Suprapubic skin (tissue), 4 donors: ENCODE measurements at regions not wholly inside any gene's neighbourhood (a gene's known extent, or its start where the extent isn't known, plus 50 kb on each side); places are given as distances from the start of the nearest gene placed in this dataset.

Experiments used
- DNase-seq, 2 donors: peaks; one replicate each; pipeline ENCODE4 v3.0.0-alpha.2; 2019; ENCODE audit warnings: low spot score in 2 of 2
- H3K27ac ChIP-seq: fragments of 200-600 bp; sonication (generic); one replicate; pipeline ENCODE4 v1.5.1; 2019
- H3K27me3 ChIP-seq: fragments of 200-600 bp; sonication (generic); one replicate; pipeline ENCODE4 v1.5.1; 2019
- H3K36me3 ChIP-seq: fragments of 200-600 bp; sonication (generic); one replicate; pipeline ENCODE4 v1.5.1; 2019
- H3K4me1 ChIP-seq: fragments of 200-600 bp; sonication (generic); one replicate; pipeline ENCODE4 v1.5.1; 2019
- H3K4me3 ChIP-seq: fragments of 200-600 bp; sonication (generic); one replicate; pipeline ENCODE4 v1.5.1; 2019; ENCODE audit warnings: mild to moderate bottlenecking
- H3K9me3 ChIP-seq: fragments of 200-600 bp; sonication (generic); one replicate; pipeline ENCODE4 v1.5.1; 2019
- EP300 ChIP-seq: sonication (generic); formaldehyde crosslinking; IDR thresholded peaks from one replicate; pipeline ENCODE4 v1.6.1; 2017; ENCODE audit warnings: antibody characterized with exemption
- POLR2A ChIP-seq, 2 donors: fragments of 450-650 bp; IDR thresholded peaks; one replicate each; pipeline ENCODE4 v1.6.1; 2017; ENCODE audit warnings: antibody characterized with exemption in 2 of 2, mild to moderate bottlenecking in 2 of 2, moderate library complexity in 2 of 2
- POLR2AphosphoS5 ChIP-seq, 3 donors: sonication (generic); formaldehyde crosslinking; IDR thresholded peaks; one replicate each; pipeline ENCODE4 v1.6.1; 2017; ENCODE audit warnings: antibody characterized with exemption in 3 of 3
- WGBS: methylation state at CpG from one replicate; pipeline ENCODE4 v1.1.5; 2018; 5-methylcytosine and 5-hydroxymethylcytosine counted together
- TF ChIP-seq, protein P1 (sequence below), 2 donors: fragments of 200-600 bp in 1 of 2; fragments of 450-650 bp in 1 of 2; sonication (generic) in 1 of 2; IDR thresholded peaks; one replicate each; pipeline ENCODE4 v1.5.1; 2016 to 2019; ENCODE audit warnings: antibody characterized with exemption in 2 of 2, mild to moderate bottlenecking in 1 of 2, moderate library complexity in 1 of 2

DNA sequence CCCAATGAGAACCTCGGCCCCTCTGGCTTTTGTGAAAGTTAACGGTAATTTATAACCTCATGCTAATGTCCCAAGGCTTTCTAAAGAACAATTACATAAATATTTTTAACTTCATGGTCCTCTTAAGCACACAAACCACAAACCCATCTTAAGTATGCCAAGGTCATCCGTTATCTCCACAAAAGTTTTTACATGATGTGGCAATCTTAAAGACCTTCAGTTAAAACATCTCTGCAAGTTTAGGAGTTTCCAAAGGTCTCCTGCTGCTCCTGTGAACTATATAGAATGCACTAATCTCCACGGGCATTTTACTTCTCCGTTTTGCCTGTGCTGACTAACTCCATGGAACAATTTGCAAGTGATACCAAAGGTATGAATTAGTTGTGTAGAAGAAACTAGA lies 228.2 kb downstream of the TLE1 start:
- no peak overlapping the region for H3K4me3 ChIP-seq
- 80% methylated on average over 5 of the region's 5 CpGs for WGBS
- DNase-seq = no peak
- no peaks in the 10 kb centered on the region for H3K9me3 ChIP-seq
- H3K4me1 ChIP-seq = no peaks in the 10 kb centered on the region
- no peaks in the 10 kb centered on the region for H3K36me3 ChIP-seq
- H3K27ac ChIP-seq = no peak overlapping the region
- TF ChIP-seq, protein P1, sequence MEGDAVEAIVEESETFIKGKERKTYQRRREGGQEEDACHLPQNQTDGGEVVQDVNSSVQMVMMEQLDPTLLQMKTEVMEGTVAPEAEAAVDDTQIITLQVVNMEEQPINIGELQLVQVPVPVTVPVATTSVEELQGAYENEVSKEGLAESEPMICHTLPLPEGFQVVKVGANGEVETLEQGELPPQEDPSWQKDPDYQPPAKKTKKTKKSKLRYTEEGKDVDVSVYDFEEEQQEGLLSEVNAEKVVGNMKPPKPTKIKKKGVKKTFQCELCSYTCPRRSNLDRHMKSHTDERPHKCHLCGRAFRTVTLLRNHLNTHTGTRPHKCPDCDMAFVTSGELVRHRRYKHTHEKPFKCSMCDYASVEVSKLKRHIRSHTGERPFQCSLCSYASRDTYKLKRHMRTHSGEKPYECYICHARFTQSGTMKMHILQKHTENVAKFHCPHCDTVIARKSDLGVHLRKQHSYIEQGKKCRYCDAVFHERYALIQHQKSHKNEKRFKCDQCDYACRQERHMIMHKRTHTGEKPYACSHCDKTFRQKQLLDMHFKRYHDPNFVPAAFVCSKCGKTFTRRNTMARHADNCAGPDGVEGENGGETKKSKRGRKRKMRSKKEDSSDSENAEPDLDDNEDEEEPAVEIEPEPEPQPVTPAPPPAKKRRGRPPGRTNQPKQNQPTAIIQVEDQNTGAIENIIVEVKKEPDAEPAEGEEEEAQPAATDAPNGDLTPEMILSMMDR (IDR thresholded peaks at IDR 0.05) = no peak
- TF ChIP-seq POLR2AphosphoS5 (IDR thresholded peaks at IDR 0.05) (no peak), EP300 (no peak), POLR2A (IDR thresholded peaks at IDR 0.05) (no peak)
- H3K27me3 ChIP-seq = no peaks in the 10 kb centered on the region

DNA sequence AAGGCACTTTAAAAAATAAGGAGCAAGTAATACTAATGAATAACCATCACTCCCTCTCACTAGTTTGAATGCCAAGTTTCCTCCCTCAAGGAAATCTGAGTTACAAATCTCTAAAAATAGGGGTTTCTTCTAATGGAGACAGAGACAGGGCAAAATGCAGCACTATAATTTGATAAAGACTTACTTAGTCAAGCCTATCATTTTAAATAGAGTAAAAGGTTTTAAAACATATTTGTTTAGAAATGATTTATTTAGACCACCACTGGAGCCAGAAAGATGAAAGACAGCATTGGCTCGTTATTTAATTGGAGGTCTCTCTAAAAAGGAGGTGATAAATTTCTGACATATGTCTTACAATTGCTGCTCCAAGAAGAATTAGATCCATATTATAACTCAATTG lies 228.7 kb downstream of the TLE1 start:
- Histone ChIP-seq H3K4me3 (no peak overlapping the region), H3K27ac (no peak overlapping the region), H3K4me1 (no peaks in the 10 kb centered on the region), H3K27me3 (no peaks in the 10 kb centered on the region), H3K36me3 (no peaks in the 10 kb centered on the region), H3K9me3 (no peaks in the 10 kb centered on the region)
- WGBS = 61% methylated on average over 1 of the region's 1 CpG
- DNase-seq = no peak
- TF ChIP-seq EP300 (no peak), POLR2A (IDR thresholded peaks at IDR 0.05) (no peak), POLR2AphosphoS5 (IDR thresholded peaks at IDR 0.05) (no peak)
- TF ChIP-seq, protein P1 (IDR thresholded peaks at IDR 0.05) = no peak

DNA sequence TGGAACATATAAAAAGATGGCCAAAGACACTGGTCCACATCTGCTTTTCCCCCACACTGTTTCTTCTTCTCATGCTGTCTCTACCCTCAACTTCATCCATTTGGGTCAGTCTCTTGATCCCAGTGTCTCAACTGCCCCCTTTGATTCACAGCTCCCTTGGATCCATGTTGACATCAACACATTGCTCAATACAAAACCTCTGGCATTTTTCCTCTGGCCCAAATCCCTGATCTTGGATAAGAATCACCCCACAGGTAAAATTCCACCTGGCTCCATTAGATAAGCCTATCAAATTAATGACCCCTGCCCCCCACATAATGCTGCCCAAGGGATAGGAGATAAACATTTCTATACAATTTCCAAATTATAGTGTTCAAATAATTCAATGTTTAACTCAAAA lies 229.8 kb downstream of the TLE1 start:
- no peak overlapping the region for H3K27ac ChIP-seq
- no peak for DNase-seq
- no peaks in the 10 kb centered on the region for H3K36me3 ChIP-seq
- no peak overlapping the region for H3K4me3 ChIP-seq
- TF ChIP-seq EP300 (no peak), POLR2A (IDR thresholded peaks at IDR 0.05) (no peak), POLR2AphosphoS5 (IDR thresholded peaks at IDR 0.05) (no peak)
- TF ChIP-seq, protein P1 (IDR thresholded peaks at IDR 0.05) = no peak
- no peaks in the 10 kb centered on the region for H3K9me3 ChIP-seq
- H3K4me1 ChIP-seq = no peaks in the 10 kb centered on the region
- H3K27me3 ChIP-seq = no peaks in the 10 kb centered on the region

DNA sequence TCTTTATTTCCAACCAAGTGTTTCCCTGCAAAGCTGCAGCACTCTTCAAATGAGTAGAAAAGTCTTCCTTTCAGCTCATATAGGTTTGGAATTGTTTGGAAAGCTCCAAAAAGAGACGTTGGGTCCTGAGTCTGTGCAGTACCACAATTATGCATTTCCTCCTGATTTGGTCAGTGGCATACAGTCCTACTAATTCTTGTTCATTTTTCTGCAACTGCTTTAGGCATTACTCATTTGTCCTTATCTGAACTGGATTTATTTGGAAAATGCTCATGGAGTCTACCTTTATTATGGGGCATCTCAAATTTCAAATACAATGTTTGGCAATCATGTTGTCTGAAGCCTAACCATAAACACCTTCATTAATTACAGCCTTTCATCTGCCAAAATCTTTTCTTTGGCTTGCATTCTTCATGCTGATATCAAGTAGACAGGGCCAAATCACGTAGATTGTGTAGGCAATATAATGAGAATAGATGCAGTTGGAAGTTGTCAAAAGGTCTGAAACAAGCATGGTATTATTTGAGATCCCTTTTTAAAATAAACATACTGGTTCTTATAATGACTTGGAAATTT lies 232.8 kb downstream of the TLE1 start:
- DNase-seq = no peak
- TF ChIP-seq, protein P1 (IDR thresholded peaks at IDR 0.05) = no peak
- no peak for TF ChIP-seq POLR2A (IDR thresholded peaks at IDR 0.05)
- TF ChIP-seq EP300 = no peak
- no peak for TF ChIP-seq POLR2AphosphoS5 (IDR thresholded peaks at IDR 0.05)
- H3K4me1 ChIP-seq = no peaks in the 10 kb centered on the region
- WGBS = 59% methylated on average over 2 of the region's 2 CpGs
- no peaks in the 10 kb centered on the region for H3K9me3 ChIP-seq
- no peak overlapping the region for H3K27ac ChIP-seq
- H3K4me3 ChIP-seq = no peak overlapping the region
- H3K36me3 ChIP-seq = no peaks in the 10 kb centered on the region
- H3K27me3 ChIP-seq = no peaks in the 10 kb centered on the region

DNA sequence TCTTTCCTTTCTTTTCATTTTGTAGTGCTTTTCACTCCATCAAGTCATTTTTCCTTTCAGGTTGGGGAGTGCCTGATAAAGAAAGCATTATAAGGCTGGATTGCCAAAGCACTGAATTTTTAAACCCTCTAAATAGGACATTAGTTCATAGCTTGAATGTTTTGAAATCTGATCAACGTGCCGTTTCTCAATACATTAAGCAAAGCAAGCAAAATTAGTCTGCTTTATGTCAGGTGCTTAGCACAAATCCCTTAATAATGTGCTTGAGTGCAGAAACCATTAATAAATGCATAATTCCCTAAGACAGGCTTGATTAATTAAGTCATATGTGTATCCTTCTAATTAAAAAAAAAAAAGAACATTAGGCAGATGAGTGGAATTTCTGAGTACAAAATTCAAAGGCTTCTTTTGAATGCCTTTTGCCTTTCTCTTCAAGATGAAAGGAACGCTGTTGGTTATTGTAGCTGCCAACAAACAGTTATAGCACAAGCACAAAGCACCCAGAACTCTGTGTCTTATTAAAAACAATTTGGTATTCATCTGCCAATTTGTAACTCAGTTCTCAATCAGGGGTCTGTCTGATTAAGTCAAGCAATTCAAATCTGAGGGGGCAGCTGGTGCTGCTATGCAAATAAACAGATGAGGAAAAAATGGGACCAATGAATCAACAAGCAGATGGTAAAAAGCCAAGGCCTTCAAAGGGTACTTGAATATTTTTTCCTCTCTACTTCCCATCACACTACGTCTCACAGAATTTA lies 233.7 kb downstream of the TLE1 start:
- TF ChIP-seq POLR2AphosphoS5 (IDR thresholded peaks at IDR 0.05) (no peak), EP300 (no peak), POLR2A (IDR thresholded peaks at IDR 0.05) (no peak)
- TF ChIP-seq, protein P1 (IDR thresholded peaks at IDR 0.05) = no peak
- 60% methylated on average over 4 of the region's 4 CpGs for WGBS
- Histone ChIP-seq H3K4me3 (no peak overlapping the region), H3K36me3 (no peaks in the 10 kb centered on the region), H3K4me1 (no peaks in the 10 kb centered on the region), H3K27me3 (no peaks in the 10 kb centered on the region), H3K9me3 (no peaks in the 10 kb centered on the region), H3K27ac (no peak overlapping the region)
- no peak for DNase-seq
